Activated CD8-positive, alpha-beta memory T cell treated with anti-CD3 and anti-CD28 coated beads, Interleukin-2, amount 50 U/mL, for 4 hours (primary cell): ENCODE measurements at regions not wholly inside any gene's neighbourhood (a gene's known extent, or its start where the extent isn't known, plus 50 kb on each side); places are given as distances from the start of the nearest gene placed in this dataset.

Experiments used
- DNase-seq: peaks from one replicate; pipeline ENCODE4 v3.0.0-alpha.2; 2020

GRCh38 chr2:144240656-144241339, 279.1 kb downstream of the ZEB2 start:
- DNase-seq, result no peak

DNA sequence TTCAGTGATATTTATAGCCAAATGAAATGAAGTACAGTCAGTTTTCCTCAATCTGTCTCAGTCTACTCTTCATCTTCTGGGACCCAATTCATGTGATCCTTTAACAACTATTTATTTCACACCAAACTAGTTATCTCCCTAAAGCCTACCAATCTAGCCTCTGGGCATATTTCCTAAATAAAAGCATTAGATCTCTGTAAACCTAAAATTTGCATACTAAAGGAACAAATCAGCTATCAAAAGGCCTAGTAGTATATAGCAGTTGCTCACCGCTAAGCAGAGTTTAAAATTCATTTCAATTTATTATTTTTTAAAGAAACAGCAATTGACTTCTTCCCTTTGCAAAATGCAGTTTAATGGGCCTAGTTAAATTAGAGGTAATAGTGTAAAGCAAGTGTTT, 280.2 kb downstream of the ZEB2 start:
- DNase-seq, result no peak

GRCh38 chr2:144239306-144239705, 280.6 kb downstream of the ZEB2 start:
- DNase-seq, result no peak

- DNase-seq, result no peak
Observed at GRCh38 chr2:144237830-144238627, 281.9 kb downstream of the ZEB2 start.

- no peak for DNase-seq
Observed at GRCh38 chr2:144237108-144237507, 282.8 kb downstream of the ZEB2 start.

GRCh38 chr2:144235050-144235449, 284.9 kb downstream of the ZEB2 start:
- DNase-seq, result no peak

DNA sequence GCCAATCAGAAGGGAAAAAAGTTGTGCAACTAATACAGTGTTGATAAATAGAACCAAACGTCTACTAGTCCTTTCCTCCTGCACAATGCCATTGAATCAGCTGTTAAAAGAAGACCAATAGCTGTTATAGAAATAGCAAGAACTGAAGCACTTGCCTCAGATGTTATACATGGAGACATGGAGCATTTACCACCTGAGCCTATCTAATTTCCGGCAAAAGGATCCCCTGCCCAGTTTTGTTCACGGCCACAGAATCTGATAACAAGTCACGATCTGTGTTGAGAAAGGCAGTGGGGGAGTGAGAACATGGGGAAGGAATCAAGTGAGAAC, 285.4 kb downstream of the ZEB2 start:
- no peak for DNase-seq

DNA sequence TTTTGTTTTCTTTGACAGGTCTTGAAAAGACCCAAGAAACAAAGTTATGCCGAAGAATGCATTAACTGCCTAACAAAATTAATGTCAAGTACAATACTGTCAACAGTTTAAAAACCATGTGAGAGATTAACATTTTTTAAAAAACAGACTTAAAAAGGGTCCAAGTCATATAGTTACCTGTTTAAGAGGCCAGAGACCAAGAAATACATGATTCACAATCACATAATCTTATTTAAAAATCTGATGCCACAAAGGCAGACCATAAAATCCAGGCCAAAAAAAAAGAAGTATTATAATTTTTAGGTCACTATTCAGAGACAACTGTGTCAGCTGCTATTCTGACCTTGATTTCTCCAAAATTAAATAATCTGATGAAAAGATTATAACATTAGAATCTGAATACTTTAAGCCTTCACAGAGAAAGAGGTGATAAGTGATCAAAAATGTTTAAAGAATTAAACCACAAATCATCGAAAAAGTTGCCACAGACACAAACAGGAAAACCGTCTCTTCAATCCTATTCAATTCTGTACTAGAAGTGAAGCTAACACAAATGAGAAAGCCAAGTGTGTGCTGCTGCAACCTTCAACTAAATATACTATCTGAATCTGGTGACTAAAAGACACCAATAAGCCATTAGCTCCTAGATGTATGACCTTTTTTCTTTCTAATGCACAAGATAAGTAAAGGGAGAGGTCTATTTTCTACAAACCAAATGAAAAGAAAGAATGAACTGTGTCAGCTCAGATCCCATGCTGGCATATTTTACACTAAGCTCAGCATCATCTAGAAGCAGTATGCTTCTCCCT, 286.0 kb downstream of the ZEB2 start:
- no peak for DNase-seq

DNA sequence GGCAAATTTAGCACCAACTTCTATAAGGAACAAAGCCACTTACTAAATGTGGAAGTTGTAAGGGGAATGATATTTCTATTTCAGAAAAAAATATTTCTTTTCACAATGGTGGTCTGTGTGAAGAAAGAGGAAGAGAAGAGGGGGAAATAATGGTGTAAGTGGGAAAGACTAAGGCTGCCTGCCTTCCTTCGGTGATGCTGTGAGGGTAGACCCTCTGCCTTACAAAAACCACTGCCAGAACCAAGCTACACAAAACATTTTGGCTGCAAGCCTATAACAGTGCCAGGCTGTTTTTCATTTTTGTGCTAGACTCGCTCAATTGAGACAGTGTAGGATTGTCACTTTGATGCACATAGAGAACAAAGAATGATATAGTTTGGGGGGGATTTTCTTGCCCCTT, 286.6 kb downstream of the ZEB2 start:
- no peak for DNase-seq

DNA sequence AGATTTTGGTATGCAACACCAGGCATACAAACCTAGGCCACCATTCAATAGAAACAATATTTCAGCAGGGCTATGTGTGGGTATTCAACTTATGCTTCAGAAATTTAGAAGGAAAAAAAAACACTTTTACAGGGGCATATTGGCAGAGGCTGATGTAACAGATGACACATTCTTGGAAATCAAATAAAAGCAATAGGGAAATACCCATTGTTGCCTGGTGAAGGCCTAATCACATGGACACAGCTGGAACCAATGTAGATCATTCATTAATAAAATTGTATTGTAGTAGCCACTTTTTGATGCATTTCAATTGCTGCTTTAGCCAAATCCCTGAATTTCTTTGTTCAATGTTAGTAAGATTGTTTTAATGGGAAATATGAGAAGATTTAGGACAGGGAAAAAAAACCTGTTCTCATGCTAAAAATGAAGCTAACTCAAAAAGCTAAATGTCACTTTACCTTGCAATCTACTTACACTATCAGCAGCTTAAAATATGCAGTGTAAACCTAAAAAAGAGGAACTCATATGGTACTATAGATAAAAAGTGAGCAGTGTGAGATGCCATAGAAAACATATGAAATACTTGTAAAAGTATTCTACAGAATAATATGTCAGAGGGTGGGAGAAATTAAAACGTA, 289.4 kb downstream of the ZEB2 start:
- DNase-seq, result no peak

- DNase-seq, result no peak
Observed at GRCh38 chr2:144230033-144230432, 289.9 kb downstream of the ZEB2 start.

DNA sequence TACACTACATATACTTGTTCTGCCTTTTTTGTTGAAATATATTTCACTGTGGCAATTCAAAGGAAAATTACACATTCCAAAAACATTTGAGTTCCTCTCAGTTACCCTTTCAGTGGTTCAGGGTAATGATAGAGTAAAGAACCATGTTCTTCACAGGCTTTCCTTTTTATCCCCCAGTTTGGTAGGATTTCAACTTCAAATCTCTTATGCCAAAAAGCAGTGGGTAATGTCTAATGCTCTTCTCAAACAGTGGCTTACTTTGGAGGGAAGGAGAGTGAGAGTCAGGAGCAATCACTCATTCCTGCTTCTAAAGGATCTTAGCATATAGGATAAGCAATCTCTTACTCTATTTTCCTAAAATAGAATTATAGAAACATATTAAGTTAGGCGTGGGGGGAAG, 290.6 kb downstream of the ZEB2 start:
- DNase-seq, result no peak

- no peak for DNase-seq
Observed at GRCh38 chr2:144227427-144228105, 292.4 kb downstream of the ZEB2 start.

- DNase-seq, result no peak
Observed at GRCh38 chr2:144225076-144225475, 294.8 kb downstream of the ZEB2 start.

DNA sequence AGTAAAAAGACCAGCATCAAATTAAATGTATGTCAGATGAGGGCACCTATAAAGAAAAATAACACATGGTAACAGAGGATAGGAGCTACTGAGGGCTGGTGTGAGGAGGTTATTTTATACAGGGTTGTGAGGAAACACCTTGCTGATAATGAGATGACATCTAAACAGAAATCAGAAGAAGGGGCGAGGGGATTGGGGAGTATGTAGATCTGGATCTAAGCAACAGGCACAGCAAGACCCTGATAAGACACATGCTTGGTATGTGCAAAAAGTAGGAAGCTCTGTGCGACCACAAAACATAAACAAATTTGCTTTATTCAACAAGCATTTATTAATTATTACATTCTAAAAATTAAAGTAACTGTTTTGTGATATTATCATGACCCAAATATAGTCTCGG, 295.4 kb downstream of the ZEB2 start:
- no peak for DNase-seq

- DNase-seq, result no peak
Observed at GRCh38 chr2:144219979-144220378, 299.9 kb downstream of the ZEB2 start.

DNA sequence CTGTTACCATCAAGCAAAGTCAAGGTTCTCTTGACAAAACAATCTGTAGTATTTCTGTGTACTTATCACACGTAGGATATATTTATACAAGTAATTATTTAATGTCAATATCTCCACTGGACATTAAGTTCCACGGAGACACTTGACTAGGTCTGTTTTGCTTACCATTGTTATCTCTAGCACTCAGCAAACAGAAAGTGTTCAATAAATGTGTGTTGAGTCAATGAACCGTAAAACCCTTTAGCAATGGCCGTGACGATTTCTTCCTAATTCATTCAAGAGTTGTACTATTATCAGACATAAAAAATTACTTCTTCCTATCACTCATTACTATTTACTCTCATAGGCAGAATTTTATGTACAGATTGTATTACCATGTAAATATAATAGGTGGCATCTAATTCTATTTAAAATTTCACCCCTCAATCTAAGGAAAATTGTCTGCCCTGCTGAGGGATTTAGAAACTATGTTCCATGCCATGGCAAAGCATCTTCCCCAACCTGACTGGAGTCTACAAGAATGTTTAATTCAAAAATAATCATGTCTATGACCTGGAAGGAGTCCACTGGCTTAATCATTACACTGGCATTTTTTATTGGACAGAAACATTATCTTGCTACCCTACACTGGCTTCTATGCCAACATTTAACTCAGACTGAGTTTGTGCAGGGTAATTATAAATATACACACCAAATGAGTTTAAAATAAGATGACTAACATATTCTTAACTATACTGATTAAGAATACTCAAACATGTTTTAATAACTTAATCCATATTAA, 301.9 kb downstream of the ZEB2 start:
- no peak for DNase-seq

- DNase-seq, result no peak
Observed at GRCh38 chr2:144215701-144216675, 303.9 kb downstream of the ZEB2 start.

DNA sequence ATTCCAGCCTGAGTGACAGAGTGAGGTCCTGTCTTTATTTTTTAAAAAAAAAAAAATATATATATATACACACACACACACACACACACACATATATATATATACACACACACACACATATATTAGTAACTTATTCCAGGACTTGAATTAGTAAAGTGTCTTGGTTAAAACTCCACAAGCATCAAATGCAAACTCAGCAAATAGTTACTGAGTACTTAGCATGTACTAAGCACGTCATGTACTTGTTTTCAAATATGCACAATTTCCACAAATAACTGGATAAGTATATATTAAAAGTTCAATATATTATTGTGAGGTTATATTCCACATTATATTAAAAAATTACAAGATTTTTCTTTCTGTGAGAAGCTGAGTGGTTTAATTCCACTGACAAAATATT, 304.7 kb downstream of the ZEB2 start:
- DNase-seq, result no peak

- DNase-seq, result no peak
Observed at GRCh38 chr2:144213797-144214196, 306.1 kb downstream of the ZEB2 start.

- DNase-seq, result no peak
Observed at GRCh38 chr2:144211826-144212225, 308.1 kb downstream of the ZEB2 start.
